ENCODE measurements at regions not wholly inside any gene's neighbourhood (a gene's known extent, or its start where the extent isn't known, plus 50 kb on each side); places are given as distances from the start of the nearest gene placed in this dataset.

DNA sequence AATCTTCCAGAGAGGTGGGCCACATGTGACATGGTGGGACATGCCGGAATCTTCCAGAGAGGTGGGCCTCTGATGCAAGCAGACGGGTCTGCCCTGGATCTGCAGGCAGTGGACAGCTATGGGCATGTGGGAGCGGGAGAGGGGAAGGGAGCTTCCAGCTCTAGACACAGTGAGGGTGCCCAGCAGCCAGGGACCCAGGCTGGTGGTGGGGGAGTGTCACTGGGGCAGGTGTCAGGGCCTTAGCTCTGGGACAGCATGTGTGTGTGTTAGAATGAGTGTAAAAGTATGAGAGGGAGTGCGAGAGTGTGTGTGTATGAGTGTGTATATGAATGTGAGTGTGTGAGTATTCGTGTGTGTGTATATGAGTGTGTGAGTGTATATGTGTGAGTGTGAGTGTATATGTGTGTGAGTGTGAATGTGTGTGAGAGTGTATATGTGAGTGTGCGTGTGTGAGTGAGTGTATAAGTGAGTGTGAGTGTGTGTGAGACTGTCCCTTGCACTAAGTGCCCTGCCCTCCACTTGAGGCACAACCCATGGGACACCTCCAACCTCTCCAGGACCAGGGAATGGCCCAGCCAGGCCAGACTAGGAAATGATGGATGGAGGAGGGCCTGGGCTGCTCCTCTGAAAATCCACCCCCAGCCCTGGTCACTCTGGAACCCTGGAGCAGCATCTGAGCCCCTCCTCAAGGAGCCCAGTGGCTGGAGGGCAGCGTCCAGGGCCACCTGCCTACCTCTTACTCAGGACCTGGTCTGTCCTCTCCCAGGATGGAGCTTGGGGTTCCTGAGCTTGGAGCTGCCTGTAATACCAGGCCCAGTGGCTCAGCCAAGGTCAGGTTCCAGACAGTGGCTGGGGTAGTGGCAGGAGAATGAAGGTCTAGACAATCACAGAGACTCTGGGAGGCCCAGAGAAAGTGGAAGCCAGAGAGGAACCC is 122.2 kb downstream of the C9orf50 start:
- H3K9ac ChIP-seq (ENCODE audit: insufficient read length, low read depth): peak overlapping the region; percentile 89

DNA sequence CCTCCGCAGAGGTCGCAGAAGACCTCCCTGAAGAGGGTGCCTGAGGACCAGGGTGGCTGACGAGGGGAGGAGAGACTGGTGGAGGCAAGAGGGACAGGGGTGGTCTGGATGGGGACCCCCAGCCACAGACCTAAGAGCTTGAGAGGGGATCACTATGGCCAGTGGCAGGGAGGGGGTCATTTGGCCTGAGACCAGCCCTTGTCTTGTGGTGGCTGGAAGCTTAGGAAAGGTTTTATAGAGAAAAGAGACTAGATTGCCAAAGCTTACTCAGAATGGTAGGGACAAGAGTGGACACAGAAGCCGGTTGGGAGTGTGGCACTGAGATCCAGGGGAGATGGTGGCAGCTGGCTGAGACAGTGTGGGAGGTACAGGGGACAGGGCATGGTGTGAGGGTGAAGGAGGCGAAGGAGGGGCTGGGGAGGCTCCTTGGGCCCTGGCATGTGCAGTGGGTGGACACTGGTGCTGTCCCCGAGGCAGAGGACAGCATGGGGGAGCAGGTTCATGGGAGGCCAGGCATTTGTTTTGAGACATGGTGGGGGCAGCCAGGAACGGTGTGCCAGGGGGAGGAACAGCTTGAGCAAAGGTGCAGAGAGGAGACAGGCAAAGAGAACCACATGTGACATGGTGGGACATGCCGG is 123.0 kb downstream of the C9orf50 start:
- H3K9ac ChIP-seq (ENCODE audit: insufficient read length, low read depth): peak overlapping the region; percentile 89
- H3K27me3 ChIP-seq (ENCODE audit: insufficient read depth, insufficient read length): no peaks in the 10 kb centered on the region
- no peaks in the 10 kb centered on the region for H3K9me3 ChIP-seq (ENCODE audit: insufficient read depth, low read length)
- no peak for TF ChIP-seq ZNF274 (IDR thresholded peaks at IDR 0.05; ENCODE audit: low read depth, low read length)
- TF ChIP-seq YY1 (IDR thresholded peaks at IDR 0.05; ENCODE audit: insufficient read depth, insufficient read length): no peak
- TF ChIP-seq SUZ12 (IDR thresholded peaks at IDR 0.05; ENCODE audit: extremely low read depth, insufficient read depth, insufficient read length): no peak
- peaks cover 48% of the 10 kb centered on the region for H3K4me1 ChIP-seq (ENCODE audit: insufficient read depth, insufficient read length)
- H3K4me3 ChIP-seq (ENCODE audit: insufficient read length, low read depth): peak overlapping the region; percentile 73
- no peak for DNase-seq (ENCODE audit: low read depth, low spot score)
- peaks cover 11% of the 10 kb centered on the region for H3K36me3 ChIP-seq (ENCODE audit: insufficient read depth, insufficient read length, low read length)

More for the DNA sequence above, 122.2 kb downstream of the C9orf50 start:
- Histone ChIP-seq H3K9me3 (ENCODE audit: insufficient read depth, low read length) (no peaks in the 10 kb centered on the region), H3K4me1 (ENCODE audit: insufficient read depth, insufficient read length) (peaks cover 51% of the 10 kb centered on the region), H3K27me3 (ENCODE audit: insufficient read depth, insufficient read length) (no peaks in the 10 kb centered on the region), H3K36me3 (ENCODE audit: insufficient read depth, insufficient read length, low read length) (peaks cover 13% of the 10 kb centered on the region), H3K4me3 (ENCODE audit: insufficient read length, low read depth) (no peak overlapping the region)
- DNase-seq (ENCODE audit: low read depth, low spot score): no peak
- TF ChIP-seq ZNF274 (IDR thresholded peaks at IDR 0.05; ENCODE audit: low read depth, low read length) (no peak), YY1 (IDR thresholded peaks at IDR 0.05; ENCODE audit: insufficient read depth, insufficient read length) (no peak), SUZ12 (IDR thresholded peaks at IDR 0.05; ENCODE audit: extremely low read depth, insufficient read depth, insufficient read length) (no peak)

DNA sequence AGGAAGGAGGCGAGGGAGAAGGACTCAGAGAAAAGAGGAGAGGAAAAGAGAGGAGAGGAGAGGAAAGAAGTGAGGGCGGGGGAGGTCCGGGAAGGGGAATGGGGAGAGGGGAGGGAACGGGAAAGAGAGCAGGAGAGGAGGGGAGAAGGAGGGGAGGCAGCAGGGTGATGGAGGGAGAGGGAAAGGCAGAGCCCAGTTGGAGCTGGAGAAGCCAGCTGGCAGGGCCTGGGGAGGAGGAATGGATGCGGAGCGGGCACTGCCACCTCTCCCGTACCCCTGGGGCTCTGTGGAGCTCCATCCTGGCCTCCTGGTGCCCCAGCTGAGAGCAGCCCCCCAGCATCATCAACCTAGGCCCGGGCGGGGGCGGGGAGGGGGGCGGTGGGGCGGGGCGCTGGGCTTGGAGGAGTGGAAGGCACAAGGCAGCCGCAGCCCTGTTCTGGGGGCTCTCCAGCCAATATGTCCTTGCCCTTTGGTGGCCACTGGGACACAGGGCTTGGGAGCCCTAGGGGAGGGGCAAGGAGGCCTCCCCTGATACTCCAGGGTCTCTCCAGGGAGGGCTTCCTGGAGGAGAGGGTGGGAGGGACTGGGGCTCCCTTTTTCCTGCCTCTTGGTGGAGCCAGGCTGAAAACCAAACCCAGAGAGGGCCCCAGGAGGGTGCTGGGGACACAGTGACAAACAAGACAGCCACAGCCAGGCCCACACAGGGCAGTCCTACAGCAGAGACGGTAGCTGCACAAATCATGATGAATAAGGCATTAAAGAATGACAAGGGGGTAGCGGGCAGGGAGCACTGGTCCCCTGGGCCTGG is 123.7 kb downstream of the C9orf50 start:
- H3K27me3 ChIP-seq (ENCODE audit: insufficient read depth, insufficient read length): no peaks in the 10 kb centered on the region
- peaks cover 15% of the 10 kb centered on the region for H3K36me3 ChIP-seq (ENCODE audit: insufficient read depth, insufficient read length, low read length)
- H3K9me3 ChIP-seq (ENCODE audit: insufficient read depth, low read length): no peaks in the 10 kb centered on the region
- H3K4me3 ChIP-seq (ENCODE audit: insufficient read length, low read depth): peak overlapping the region; percentile 73
- peak overlapping the region; percentile 91 for H3K9ac ChIP-seq (ENCODE audit: insufficient read length, low read depth)
- peak; percentile 77 for DNase-seq (ENCODE audit: low read depth, low spot score)
- H3K4me1 ChIP-seq (ENCODE audit: insufficient read depth, insufficient read length): peaks cover 49% of the 10 kb centered on the region
- TF ChIP-seq YY1 (IDR thresholded peaks at IDR 0.05; ENCODE audit: insufficient read depth, insufficient read length): no peak
- no peak for TF ChIP-seq SUZ12 (IDR thresholded peaks at IDR 0.05; ENCODE audit: extremely low read depth, insufficient read depth, insufficient read length)
- no peak for TF ChIP-seq ZNF274 (IDR thresholded peaks at IDR 0.05; ENCODE audit: low read depth, low read length)

DNA sequence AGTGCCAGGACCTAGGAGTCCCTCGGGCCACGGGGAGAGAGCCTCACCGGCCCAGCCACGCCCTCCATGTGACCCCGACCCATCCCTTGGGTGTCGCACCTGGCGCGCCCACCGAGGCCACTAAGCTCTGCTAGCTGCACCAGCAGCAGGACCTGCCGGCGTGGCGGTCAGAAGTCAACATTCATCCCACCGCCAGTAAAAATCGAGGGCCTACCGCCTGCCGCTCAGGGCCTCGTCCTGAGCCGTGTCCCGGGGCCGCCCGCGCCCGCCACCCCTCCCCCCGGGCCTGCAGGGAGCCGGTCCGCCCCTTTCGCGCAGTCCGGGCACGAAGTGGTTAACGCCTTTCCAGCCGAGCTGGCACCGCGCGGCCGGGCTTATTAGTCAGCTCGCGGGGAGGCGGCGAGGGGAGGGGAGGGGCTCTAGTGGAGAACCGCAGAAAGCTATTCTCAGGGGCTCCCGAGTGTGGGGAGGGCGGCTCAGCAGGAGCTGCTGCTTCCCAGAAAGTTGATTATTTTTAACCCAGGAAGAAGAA is 124.4 kb downstream of the C9orf50 start:
- peaks cover 50% of the 10 kb centered on the region for H3K4me1 ChIP-seq (ENCODE audit: insufficient read depth, insufficient read length)
- TF ChIP-seq SUZ12 (IDR thresholded peaks at IDR 0.05; ENCODE audit: extremely low read depth, insufficient read depth, insufficient read length) (no peak), YY1 (IDR thresholded peaks at IDR 0.05; ENCODE audit: insufficient read depth, insufficient read length) (no peak), ZNF274 (IDR thresholded peaks at IDR 0.05; ENCODE audit: low read depth, low read length) (no peak)
- no peaks in the 10 kb centered on the region for H3K27me3 ChIP-seq (ENCODE audit: insufficient read depth, insufficient read length)
- H3K4me3 ChIP-seq (ENCODE audit: insufficient read length, low read depth): peak overlapping the region; percentile 73
- DNase-seq (ENCODE audit: low read depth, low spot score): peak; percentile 93
- peaks cover 16% of the 10 kb centered on the region for H3K36me3 ChIP-seq (ENCODE audit: insufficient read depth, insufficient read length, low read length)
- H3K9me3 ChIP-seq (ENCODE audit: insufficient read depth, low read length): no peaks in the 10 kb centered on the region
- peak overlapping the region; percentile 91 for H3K9ac ChIP-seq (ENCODE audit: insufficient read length, low read depth)

DNA sequence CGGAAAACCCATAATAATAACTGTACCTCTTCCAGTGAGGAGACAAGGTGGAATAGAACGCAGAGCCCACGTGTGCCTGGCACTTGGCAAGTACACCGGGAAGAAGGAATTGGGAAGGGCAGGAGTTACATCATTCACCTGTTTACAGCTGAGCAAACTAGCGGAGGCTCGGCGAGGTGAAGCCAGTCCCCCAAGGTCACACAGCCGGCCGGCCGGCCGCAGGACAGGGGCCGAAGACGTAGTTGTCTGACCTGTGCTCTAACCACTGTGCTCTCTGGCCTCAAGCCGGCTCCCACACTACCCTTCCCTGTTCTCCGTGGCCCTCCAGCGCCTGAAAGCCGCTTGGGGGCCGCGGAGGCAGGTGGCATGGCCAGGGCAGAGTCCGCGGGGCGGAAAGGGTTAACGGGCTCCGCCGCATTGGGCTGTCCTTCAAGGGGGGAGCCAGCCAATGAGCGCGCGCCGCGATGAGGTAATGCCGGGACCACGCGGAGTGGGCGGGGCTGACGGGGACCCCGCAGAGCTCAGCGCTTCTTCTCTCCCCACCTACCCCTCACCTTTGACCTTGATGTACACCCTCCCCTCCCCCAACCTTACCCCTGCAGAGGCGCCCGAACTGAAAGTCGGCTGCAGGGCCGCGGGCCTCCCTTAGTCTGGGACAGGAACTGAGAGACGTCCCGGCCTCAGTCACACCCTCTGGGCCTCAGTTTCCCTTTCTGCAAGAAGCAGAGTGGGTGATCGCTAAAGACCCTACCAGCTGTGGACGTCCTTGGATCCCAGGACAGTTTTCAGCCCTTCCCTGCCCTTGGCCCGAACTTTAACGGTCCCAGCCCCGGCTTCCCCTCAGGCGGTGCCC is 125.1 kb downstream of the C9orf50 start:
- TF ChIP-seq YY1 (IDR thresholded peaks at IDR 0.05; ENCODE audit: insufficient read depth, insufficient read length) (no peak), SUZ12 (IDR thresholded peaks at IDR 0.05; ENCODE audit: extremely low read depth, insufficient read depth, insufficient read length) (no peak), ZNF274 (IDR thresholded peaks at IDR 0.05; ENCODE audit: low read depth, low read length) (no peak)
- Histone ChIP-seq H3K4me1 (ENCODE audit: insufficient read depth, insufficient read length) (peaks cover 52% of the 10 kb centered on the region), H3K36me3 (ENCODE audit: insufficient read depth, insufficient read length, low read length) (peaks cover 12% of the 10 kb centered on the region), H3K4me3 (ENCODE audit: insufficient read length, low read depth) (peak overlapping the region; percentile 73), H3K9me3 (ENCODE audit: insufficient read depth, low read length) (no peaks in the 10 kb centered on the region), H3K9ac (ENCODE audit: insufficient read length, low read depth) (peak overlapping the region; percentile 91), H3K27me3 (ENCODE audit: insufficient read depth, insufficient read length) (no peaks in the 10 kb centered on the region)
- DNase-seq (ENCODE audit: low read depth, low spot score): peak; percentile 95
